Sigmoid colon (tissue), 6 donors: ENCODE measurements at regions not wholly inside any gene's neighbourhood (a gene's known extent, or its start where the extent isn't known, plus 50 kb on each side); places are given as distances from the start of the nearest gene placed in this dataset.
"Not testable (repeated sequence)": the region's sequence is repeated elsewhere in the genome, so short reads cannot be mapped to it uniquely, and the experiment has no call there.

Experiments used
- DNase-seq: peaks from one replicate; pipeline ENCODE4 v3.0.0-alpha.2; 2019
- H3K27ac ChIP-seq, 4 donors: fragments of 200-600 bp; sonication (generic); one replicate each; pipeline ENCODE4 v1.5.1; 2016 to 2019; ENCODE audit warnings: mild to moderate bottlenecking in 1 of 4
- H3K27me3 ChIP-seq, 3 donors: fragments of 200-600 bp; sonication (generic); one replicate each; pipeline ENCODE4 v1.5.1; 2019; ENCODE audit warnings: mild to moderate bottlenecking in 1 of 3
- H3K36me3 ChIP-seq, 4 donors: fragments of 200-600 bp; sonication (generic); one replicate each; pipeline ENCODE4 v1.5.1; 2016 to 2019
- H3K4me1 ChIP-seq, 4 donors: fragments of 200-600 bp; sonication (generic); one replicate each; pipeline ENCODE4 v1.5.1; 2017 to 2019
- H3K4me3 ChIP-seq, 4 donors: fragments of 200-600 bp; sonication (generic); one replicate each; pipeline ENCODE4 v1.5.1; 2017 to 2019; ENCODE audit warnings: mild to moderate bottlenecking in 2 of 4, moderate library complexity in 1 of 4
- H3K9me3 ChIP-seq, 4 donors: fragments of 200-600 bp in 3 of 4; sonication (generic) in 3 of 4; one replicate each; pipeline versions ENCODE4 v1.5.1 to v1.6.1; 2013 to 2019
- EP300 ChIP-seq, 4 donors: sonication (generic); formaldehyde crosslinking; IDR thresholded peaks; one replicate each; pipeline ENCODE4 v1.6.1; 2017; ENCODE audit warnings: antibody characterized with exemption in 4 of 4
- POLR2A ChIP-seq, 2 donors: fragments of 450-650 bp; IDR thresholded peaks; one replicate each; pipeline ENCODE4 v1.6.1; 2016; ENCODE audit warnings: antibody characterized with exemption in 2 of 2, mild to moderate bottlenecking in 2 of 2, moderate library complexity in 2 of 2
- POLR2AphosphoS5 ChIP-seq, 4 donors: sonication (generic); formaldehyde crosslinking; IDR thresholded peaks; one replicate each; pipeline ENCODE4 v1.6.1; 2017; ENCODE audit warnings: antibody characterized with exemption in 4 of 4
- WGBS, 2 donors: extraction: QIAGEN DNeasy Blood & Tissue Kit; methylation state at CpG; one replicate each; pipeline ENCODE4 v1.1.7; 2013; 5-methylcytosine and 5-hydroxymethylcytosine counted together
- intact Hi-C: fragments of 100-400 bp; cut with DNase I; formaldehyde crosslinking; loops from one replicate; pipeline ENCODE4 v1.15.1; 2023
- TF ChIP-seq, protein P1 (sequence below), 4 experiments: fragments of 450-650 bp in 3 of 4; fragments of 200-600 bp in 1 of 4; IDR thresholded peaks; one replicate each; pipeline ENCODE4 v1.5.1; 2016 to 2019; ENCODE audit warnings: antibody characterized with exemption in 4 of 4, mild to moderate bottlenecking in 3 of 4, moderate library complexity in 2 of 4
- donor health status: healthy with polysubstance abuse.
- donor health status: healthy.

DNA sequence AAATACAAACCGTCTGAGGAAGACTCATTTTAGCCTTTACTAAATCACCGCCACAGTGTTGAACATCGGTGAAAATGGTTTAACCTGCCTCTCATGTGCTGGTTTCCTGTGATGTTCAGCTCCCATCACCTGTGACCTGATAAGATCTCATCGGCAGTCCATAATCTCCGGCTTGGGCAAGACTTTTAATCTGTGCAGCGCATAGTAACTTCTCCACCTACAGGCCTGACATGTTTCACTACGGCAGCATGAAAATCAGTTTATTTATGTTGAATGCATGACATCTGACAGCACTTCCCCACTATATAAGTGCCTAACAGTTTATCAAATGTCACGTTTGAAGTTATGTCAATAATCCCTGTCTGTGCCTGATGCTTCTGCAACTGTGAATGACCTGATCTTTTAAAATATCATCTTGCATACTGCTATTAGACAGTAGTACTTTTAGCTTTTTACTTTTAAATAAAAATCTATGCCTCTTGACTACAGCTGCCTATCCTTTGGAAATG, 1919.8 kb upstream of the AGA start:
- intact Hi-C loops: no loop called here
- Histone ChIP-seq H3K27me3 (no peaks in the 10 kb centered on the region), H3K27ac (no peak overlapping the region), H3K9me3 (no peaks in the 10 kb centered on the region), H3K4me1 (no peaks in the 10 kb centered on the region), H3K36me3 (no peaks in the 10 kb centered on the region), H3K4me3 (no peak overlapping the region)
- TF ChIP-seq, protein P1, sequence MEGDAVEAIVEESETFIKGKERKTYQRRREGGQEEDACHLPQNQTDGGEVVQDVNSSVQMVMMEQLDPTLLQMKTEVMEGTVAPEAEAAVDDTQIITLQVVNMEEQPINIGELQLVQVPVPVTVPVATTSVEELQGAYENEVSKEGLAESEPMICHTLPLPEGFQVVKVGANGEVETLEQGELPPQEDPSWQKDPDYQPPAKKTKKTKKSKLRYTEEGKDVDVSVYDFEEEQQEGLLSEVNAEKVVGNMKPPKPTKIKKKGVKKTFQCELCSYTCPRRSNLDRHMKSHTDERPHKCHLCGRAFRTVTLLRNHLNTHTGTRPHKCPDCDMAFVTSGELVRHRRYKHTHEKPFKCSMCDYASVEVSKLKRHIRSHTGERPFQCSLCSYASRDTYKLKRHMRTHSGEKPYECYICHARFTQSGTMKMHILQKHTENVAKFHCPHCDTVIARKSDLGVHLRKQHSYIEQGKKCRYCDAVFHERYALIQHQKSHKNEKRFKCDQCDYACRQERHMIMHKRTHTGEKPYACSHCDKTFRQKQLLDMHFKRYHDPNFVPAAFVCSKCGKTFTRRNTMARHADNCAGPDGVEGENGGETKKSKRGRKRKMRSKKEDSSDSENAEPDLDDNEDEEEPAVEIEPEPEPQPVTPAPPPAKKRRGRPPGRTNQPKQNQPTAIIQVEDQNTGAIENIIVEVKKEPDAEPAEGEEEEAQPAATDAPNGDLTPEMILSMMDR (IDR thresholded peaks at IDR 0.05): no peak
- no peak for TF ChIP-seq POLR2A (IDR thresholded peaks at IDR 0.05)
- no peak for TF ChIP-seq EP300 (IDR thresholded peaks at IDR 0.05)
- no peak for TF ChIP-seq POLR2AphosphoS5 (IDR thresholded peaks at IDR 0.05)
- no peak for DNase-seq
- 63 to 73% methylated on average over 8 of the region's 8 CpGs for WGBS, 2 donors

DNA sequence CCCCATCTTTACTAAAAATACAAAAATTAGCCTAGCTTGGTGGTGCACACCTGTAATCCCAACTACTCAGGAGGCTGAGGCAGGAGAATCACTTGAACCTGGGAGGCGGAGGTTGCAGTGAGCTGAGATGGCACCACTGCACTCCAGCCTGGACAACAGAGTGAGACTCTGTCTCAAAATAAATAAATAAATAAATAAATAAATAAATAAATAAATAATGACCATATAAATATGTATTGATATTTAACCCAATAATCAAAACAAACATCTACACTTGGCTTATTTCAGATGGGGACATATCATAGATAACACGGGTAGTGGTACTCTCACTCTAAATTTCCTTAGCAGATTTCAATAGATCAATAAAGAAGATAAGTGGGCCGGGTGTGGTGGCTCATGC, 1923.7 kb upstream of the AGA start:
- intact Hi-C loops, H3K27ac ChIP-seq, DNase-seq, H3K4me1 ChIP-seq, H3K4me3 ChIP-seq, H3K27me3 ChIP-seq, H3K36me3 ChIP-seq, H3K9me3 ChIP-seq: not testable (repeated sequence)
- WGBS, 2 donors: 89 to 94% methylated on average over 3 of the region's 3 CpGs

DNA sequence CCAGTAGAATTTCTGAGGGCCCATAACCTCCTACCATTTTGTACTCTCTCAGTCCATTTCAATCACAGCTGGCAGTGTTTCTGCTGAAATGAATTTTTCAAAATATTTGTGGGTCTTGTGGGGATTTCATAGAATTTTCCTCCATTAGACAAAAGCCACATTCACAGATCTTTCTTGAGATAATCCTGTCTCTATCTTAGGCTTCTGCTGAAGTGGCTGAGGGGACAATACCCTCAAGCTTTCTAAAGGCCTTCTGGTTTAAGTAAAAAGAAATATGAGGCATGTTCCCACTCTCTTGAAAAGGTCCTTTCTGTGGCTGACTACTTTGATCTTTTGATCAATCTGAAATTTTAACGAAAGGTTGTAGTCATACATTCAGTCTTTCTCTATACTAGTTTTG, 1930.0 kb upstream of the AGA start:
- H3K36me3 ChIP-seq: no peaks in the 10 kb centered on the region
- no peaks in the 10 kb centered on the region for H3K27me3 ChIP-seq
- H3K27ac ChIP-seq: no peak overlapping the region
- H3K4me1 ChIP-seq: no peaks in the 10 kb centered on the region
- TF ChIP-seq POLR2AphosphoS5 (IDR thresholded peaks at IDR 0.05) (no peak), EP300 (IDR thresholded peaks at IDR 0.05) (no peak), POLR2A (IDR thresholded peaks at IDR 0.05) (no peak)
- TF ChIP-seq, protein P1 (IDR thresholded peaks at IDR 0.05): no peak
- no peak for DNase-seq
- no peak overlapping the region for H3K4me3 ChIP-seq
- intact Hi-C loops: no loop called here
- no peaks in the 10 kb centered on the region for H3K9me3 ChIP-seq
- WGBS, 2 donors: 77 to 90% methylated on average over 1 of the region's 1 CpG

DNA sequence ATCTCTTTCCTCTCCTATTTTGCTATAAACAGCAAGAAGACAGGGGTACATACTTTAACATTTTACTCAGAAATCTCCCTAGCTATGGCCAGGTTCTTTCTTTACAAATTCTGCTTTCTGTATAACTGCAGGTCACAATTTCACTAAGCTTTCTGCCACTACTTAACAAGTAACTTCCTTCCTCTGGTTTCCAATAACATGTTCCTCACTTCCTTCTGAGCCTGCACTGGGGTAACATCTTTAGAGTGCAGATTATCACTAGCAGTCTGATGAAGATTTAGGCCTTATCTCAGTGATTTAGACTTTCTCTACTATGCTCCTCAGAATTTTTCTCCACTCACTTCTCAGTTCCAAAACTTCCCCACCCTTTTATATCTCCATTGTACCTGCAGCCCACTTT, 1930.5 kb upstream of the AGA start:
- intact Hi-C loops: no loop called here
- DNase-seq: no peak
- H3K27me3 ChIP-seq: no peaks in the 10 kb centered on the region
- no peak for TF ChIP-seq POLR2AphosphoS5 (IDR thresholded peaks at IDR 0.05)
- no peak for TF ChIP-seq POLR2A (IDR thresholded peaks at IDR 0.05)
- TF ChIP-seq EP300 (IDR thresholded peaks at IDR 0.05): no peak
- no peaks in the 10 kb centered on the region for H3K4me1 ChIP-seq
- H3K27ac ChIP-seq: no peak overlapping the region
- H3K36me3 ChIP-seq: no peaks in the 10 kb centered on the region
- no peaks in the 10 kb centered on the region for H3K9me3 ChIP-seq
- H3K4me3 ChIP-seq: no peak overlapping the region

DNA sequence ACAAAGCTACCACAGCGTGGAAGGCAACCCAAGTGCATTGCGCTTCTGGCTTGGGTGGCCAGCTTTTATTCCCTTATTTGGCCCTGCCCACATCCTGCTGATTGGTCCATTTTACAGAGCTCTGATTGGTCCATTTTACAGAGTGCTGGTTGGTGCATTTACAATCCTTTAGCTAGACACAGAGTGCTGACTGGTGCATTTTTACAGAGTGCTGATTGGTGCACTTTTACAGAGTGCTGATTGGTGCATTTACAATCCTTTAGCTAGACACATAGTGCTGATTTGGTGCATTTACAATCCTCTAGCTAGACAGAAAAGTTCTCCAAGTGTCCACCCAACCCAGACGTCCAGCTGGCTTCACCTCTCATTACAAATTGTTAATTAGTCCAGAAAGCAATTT, 1936.6 kb upstream of the AGA start:
- H3K36me3 ChIP-seq, intact Hi-C loops, H3K4me1 ChIP-seq, H3K27me3 ChIP-seq, DNase-seq, H3K27ac ChIP-seq, H3K9me3 ChIP-seq, H3K4me3 ChIP-seq: not testable (repeated sequence)
- 86 to 91% methylated on average over 3 of the region's 3 CpGs for WGBS, 2 donors

DNA sequence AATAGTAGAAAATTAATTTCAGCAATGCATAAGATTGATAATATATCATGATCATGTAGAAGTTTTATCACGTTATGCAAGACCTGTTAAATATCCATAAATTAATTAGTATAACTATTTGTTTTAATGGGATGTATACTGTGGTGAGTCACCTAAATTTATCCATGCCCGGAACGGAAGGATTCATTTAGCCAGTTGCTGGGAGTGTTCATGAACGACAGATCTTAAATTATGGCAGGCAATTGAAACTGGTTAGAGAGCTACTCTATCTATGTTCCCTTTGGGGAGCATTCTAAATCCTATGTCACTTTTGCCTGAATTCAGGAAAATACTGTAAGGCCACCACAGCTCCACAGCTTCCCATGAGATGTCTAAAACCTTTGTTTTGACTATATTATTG, 1950.5 kb upstream of the AGA start:
- no peaks in the 10 kb centered on the region for H3K36me3 ChIP-seq
- H3K4me3 ChIP-seq: no peak overlapping the region
- DNase-seq: no peak
- WGBS, 2 donors: 87 to 89% methylated on average over 4 of the region's 4 CpGs
- intact Hi-C loops: no loop called here
- H3K27me3 ChIP-seq: no peaks in the 10 kb centered on the region
- no peak overlapping the region for H3K27ac ChIP-seq
- H3K4me1 ChIP-seq: no peaks in the 10 kb centered on the region
- H3K9me3 ChIP-seq: no peaks in the 10 kb centered on the region
- TF ChIP-seq POLR2AphosphoS5 (IDR thresholded peaks at IDR 0.05): no peak
- no peak for TF ChIP-seq POLR2A (IDR thresholded peaks at IDR 0.05)
- TF ChIP-seq, protein P1 (IDR thresholded peaks at IDR 0.05): no peak
- TF ChIP-seq EP300 (IDR thresholded peaks at IDR 0.05): no peak
